Endothelial cell of umbilical vein (primary cell): ENCODE measurements at regions not wholly inside any gene's neighbourhood (a gene's known extent, or its start where the extent isn't known, plus 50 kb on each side); places are given as distances from the start of the nearest gene placed in this dataset.

Experiments
- EZH2 ChIP-seq: IDR thresholded peaks from 2 replicates; pipeline ENCODE4 v1.6.1; 2012; ENCODE audit warnings: borderline replicate concordance, low read depth, mild to moderate bottlenecking, moderate library complexity, low read length, inconsistent platforms; ENCODE audit not compliant: severe bottlenecking
- POLR2A ChIP-seq: IDR thresholded peaks from 2 replicates; pipeline ENCODE4 v1.6.1; 2012; ENCODE audit warnings: low read depth, mild to moderate bottlenecking, control low read depth, low read length

GRCh38 chr4:123936621-123937043 is 540.0 kb downstream of the SPRY1 start:
- peak; percentile 37 for TF ChIP-seq POLR2A
- no peak for TF ChIP-seq EZH2
